HL-60 (cell line): ENCODE measurements at regions not wholly inside any gene's neighbourhood (a gene's known extent, or its start where the extent isn't known, plus 50 kb on each side); places are given as distances from the start of the nearest gene placed in this dataset.

Experiments used
- GABPA ChIP-seq: IDR thresholded peaks from 2 replicates; pipeline ENCODE4 v1.6.1; 2012; ENCODE audit warnings: low read depth
- POLR2AphosphoS5 ChIP-seq: IDR thresholded peaks from 2 replicates; pipeline ENCODE4 v1.6.1; 2012; ENCODE audit warnings: low read depth
- REST ChIP-seq: IDR thresholded peaks from 2 replicates; pipeline ENCODE4 v1.6.1; 2012; ENCODE audit warnings: low read depth; ENCODE audit not compliant: insufficient replicate concordance
- SPI1 ChIP-seq: IDR thresholded peaks from 2 replicates; pipeline ENCODE4 v1.6.1; 2012; ENCODE audit warnings: low read depth, mild to moderate bottlenecking, borderline replicate concordance
- TF ChIP-seq, protein P1 (sequence below): IDR thresholded peaks from one replicate; pipeline ENCODE4 v1.5.1; 2011; ENCODE audit warnings: low read length, control low read depth, inconsistent platforms; ENCODE audit not compliant: insufficient read depth

- TF ChIP-seq POLR2AphosphoS5 (no peak), REST (no peak), GABPA (no peak), SPI1 (no peak)
- TF ChIP-seq, protein P1, sequence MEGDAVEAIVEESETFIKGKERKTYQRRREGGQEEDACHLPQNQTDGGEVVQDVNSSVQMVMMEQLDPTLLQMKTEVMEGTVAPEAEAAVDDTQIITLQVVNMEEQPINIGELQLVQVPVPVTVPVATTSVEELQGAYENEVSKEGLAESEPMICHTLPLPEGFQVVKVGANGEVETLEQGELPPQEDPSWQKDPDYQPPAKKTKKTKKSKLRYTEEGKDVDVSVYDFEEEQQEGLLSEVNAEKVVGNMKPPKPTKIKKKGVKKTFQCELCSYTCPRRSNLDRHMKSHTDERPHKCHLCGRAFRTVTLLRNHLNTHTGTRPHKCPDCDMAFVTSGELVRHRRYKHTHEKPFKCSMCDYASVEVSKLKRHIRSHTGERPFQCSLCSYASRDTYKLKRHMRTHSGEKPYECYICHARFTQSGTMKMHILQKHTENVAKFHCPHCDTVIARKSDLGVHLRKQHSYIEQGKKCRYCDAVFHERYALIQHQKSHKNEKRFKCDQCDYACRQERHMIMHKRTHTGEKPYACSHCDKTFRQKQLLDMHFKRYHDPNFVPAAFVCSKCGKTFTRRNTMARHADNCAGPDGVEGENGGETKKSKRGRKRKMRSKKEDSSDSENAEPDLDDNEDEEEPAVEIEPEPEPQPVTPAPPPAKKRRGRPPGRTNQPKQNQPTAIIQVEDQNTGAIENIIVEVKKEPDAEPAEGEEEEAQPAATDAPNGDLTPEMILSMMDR, result no peak
Measured at GRCh38 chr6:27829453-27830211, 82.6 kb downstream of the OR2B2 start.
